PC-9 (cell line): ENCODE measurements at regions not wholly inside any gene's neighbourhood (a gene's known extent, or its start where the extent isn't known, plus 50 kb on each side); places are given as distances from the start of the nearest gene placed in this dataset.

Experiments used
- EZH2 ChIP-seq: fragments of 200-600 bp; sonication (generic); IDR thresholded peaks from 2 replicates; pipeline ENCODE4 v1.8.0; 2017; ENCODE audit warnings: antibody characterized with exemption, low read depth
- TF ChIP-seq, protein P1 (sequence below): fragments of 200-600 bp; sonication (generic); conservative IDR thresholded peaks from 2 replicates; pipeline ENCODE4 v1.6.1; 2017; ENCODE audit warnings: mixed run types, antibody characterized with exemption, mild to moderate bottlenecking, moderate library complexity

DNA sequence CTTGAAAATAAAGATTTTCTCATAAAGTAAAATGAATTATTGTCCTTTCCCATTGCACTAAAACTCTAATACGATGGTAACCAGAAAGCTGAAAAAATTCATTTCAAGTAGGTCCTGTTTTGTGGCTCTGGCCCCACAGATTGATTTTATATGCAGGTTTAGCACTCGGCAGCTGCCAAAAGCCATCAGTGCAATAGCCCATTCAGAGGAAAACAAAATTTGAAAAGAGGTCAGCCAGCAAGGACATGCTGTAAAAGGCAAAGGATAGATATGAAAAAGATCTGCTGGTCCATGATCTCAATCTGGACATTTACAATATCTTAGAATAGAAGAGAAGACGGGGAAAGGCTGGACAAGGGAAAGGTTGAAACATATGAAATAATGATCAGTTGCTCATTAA, 414.8 kb upstream of the NOVA1 start:
- TF ChIP-seq, protein P1, sequence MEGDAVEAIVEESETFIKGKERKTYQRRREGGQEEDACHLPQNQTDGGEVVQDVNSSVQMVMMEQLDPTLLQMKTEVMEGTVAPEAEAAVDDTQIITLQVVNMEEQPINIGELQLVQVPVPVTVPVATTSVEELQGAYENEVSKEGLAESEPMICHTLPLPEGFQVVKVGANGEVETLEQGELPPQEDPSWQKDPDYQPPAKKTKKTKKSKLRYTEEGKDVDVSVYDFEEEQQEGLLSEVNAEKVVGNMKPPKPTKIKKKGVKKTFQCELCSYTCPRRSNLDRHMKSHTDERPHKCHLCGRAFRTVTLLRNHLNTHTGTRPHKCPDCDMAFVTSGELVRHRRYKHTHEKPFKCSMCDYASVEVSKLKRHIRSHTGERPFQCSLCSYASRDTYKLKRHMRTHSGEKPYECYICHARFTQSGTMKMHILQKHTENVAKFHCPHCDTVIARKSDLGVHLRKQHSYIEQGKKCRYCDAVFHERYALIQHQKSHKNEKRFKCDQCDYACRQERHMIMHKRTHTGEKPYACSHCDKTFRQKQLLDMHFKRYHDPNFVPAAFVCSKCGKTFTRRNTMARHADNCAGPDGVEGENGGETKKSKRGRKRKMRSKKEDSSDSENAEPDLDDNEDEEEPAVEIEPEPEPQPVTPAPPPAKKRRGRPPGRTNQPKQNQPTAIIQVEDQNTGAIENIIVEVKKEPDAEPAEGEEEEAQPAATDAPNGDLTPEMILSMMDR: no peak
- TF ChIP-seq EZH2: no peak
